ENCODE measurements at regions not wholly inside any gene's neighbourhood (a gene's known extent, or its start where the extent isn't known, plus 50 kb on each side); places are given as distances from the start of the nearest gene placed in this dataset.

DNA sequence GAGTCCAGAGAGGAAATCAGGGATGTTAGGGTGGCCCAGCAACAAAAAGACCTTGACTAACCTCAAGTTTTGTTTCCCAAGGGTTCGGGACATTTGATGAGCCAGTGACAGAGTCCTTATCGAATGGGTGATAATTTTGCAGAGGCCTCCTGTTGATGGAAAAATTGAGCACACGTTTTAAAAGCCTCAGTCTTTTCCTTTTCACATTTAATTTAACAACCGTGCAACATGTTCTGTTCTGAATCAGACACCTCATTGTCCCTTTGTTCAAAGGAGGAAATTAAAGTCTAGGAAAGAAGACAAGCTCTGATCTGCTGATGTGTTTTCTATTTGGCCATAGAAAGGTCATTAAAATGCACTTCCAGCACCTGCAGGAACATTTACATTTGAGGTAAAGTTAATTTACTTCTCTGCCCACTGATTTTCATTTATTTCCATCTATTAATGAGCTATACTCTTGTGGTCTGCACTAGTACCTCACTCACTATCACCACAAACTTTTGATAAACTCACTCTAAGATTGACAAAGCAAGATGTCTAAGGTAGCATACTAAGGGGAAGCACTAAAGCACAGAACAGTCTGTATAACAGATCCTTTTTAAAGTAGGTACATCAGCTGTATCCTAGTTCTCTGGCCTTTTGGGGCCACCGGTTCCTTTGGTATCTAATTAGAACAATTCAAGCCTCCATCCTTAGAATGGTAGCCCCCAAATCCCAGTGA lies 147.0 kb downstream of the RPAP3 start:
- DNase-seq: no peak

DNA sequence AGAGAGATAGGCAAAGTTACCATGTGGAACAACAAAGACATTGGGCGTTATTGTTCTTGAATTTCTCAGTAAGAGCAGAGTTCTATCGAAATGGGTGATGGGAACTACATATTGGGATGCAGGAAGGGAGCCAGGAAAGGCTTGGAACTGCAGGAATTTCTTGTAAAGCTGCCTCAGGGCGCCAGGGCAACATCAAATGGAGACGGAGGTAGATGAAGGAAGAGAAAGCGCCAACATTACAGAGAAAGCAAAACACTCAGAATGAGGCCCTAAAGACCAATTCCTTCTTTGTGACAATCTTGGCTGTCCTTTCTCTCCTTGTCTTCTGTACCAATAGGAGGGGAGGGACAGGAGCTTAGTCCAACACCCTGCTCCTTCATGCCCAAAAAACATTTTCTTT lies 148.4 kb downstream of the RPAP3 start:
- DNase-seq: no peak

DNA sequence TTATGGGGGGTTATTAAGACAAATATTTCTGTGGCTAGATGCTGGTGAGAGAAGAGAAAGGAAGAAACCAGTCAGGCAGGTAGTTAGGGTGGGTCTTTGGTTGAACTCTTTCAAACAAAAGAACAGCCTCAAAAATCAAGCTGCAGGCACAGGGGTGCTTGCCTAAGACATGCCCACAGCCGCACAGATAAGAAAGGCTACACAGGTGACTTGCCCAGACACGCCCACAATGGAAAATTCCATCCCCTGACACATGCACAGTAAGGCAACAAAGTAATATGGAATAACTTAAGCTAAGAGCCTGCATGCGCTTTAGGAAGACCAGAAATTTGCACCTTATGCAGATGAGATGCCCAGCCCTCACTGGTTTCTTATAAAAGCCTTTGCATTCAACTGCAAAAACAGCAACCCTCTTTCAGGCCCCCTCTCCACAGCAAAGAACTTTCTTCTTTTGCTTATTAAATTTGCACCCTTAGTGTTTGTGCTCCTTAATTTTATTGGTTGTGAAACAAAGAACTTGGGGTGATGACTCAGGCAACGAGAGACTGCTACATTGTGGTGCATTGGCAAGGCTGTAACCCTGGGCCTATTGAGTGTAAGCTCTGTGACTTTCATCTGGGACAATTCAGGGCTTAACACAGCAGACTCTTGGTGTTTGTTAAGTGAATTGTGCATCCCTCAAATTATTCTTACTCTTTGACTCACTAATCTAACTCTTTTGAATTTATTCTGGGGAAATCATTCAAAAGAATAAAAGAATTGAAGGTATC lies 149.4 kb downstream of the RPAP3 start:
- DNase-seq: no peak

DNA sequence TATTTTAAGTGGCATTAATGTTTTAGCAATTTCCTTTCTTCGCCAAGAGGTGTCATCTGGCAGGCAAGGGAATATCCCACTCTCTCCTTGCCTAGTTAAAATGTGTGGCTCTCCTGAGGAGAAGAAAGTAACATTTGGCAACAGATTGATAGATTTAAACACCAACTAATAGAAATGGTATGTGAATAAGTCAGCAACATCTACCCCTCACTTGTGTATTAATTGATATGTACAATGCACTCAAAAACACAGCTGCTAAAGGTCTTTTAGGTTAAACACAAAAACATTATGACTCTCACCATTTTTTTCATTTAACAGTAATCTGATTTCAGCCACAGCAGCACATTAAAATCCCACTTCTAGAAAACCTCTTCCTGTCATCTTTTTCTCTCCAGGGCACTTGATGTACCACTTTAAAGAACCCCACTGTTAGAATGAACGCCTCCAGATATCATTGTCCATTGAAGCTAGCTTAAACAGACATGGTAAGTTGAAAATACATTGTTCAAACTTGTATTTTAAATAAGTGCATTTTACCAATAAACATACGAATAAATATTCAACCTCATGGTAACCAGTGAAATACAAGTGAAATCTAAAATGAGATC lies 151.7 kb downstream of the RPAP3 start:
- no peak for DNase-seq

DNA sequence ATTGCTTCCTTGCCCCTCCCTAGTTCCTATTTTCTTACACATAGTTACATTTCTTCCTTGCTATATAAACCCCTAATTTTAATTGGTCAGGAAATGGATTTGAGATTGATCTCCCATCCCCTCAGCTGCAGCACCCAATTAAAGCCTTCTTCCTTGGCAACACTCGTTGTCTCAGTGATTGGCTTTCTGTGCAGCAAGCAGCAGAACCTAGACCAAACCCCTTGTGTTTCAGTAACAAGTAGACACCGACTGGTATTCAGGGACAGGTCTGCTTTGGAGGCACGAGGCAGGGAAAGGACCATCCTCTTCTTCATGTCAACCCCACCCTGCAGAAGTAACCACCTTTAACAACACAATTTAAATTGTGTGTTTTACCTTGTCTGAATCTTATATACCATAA lies 152.6 kb downstream of the RPAP3 start:
- DNase-seq: no peak

DNA sequence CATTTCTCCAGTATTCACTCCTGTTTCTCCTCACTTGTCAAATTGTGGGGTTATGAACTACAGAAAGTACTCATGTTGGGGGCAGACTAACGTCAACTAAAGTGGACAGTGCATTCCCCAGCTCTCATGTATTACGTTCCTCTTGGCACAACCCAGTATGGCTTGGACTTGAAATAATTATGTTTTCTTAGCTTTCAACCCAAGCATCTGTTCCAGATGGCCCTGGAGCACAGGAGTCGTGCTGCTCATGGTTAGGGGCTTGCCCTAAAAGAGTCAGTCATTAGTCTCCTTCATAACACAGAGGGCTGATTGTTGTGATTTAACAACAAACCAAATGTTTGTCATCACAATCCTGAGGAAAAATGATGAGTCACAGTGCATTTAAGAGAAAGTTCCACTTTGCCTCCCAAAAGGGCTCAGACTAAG lies 154.4 kb downstream of the RPAP3 start:
- DNase-seq: no peak

DNA sequence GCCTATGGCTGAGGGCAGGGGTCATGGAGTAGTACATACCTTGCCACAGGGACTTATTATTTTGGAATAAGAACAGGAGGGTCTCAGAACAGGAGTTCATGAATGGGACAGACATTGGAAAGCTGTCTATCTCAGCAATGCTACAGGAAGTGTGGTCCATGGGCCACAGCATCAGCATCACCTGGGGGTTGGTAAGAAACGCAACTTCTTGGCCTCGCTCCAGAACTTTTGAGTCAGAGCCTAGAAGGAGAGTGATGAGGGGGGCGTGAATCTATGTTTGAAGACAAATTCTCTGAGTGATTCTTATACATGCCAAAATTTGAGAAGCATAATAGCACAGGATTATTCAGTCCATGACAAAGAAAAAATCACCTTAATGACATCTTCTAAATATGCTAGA lies 156.6 kb downstream of the RPAP3 start:
- no peak for DNase-seq

DNA sequence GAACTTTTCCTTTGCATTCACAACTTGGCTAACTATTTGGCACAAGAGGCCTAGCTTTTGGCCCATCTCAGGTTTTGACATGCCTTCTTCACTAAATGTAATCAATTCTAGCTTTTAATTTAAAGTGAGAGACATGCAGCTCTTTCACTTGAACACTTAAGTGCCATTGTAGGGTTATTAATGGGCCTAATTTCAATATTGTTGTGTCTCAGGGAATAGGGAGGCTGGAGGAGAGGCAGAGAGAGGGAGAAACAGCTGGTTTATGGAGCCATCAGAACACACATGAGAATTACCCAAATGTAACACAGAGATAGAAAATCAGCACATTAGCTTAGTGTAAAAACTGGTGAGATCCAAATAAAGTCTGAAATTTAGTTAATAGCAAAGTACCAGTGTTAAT lies 157.4 kb downstream of the RPAP3 start:
- no peak for DNase-seq

DNA sequence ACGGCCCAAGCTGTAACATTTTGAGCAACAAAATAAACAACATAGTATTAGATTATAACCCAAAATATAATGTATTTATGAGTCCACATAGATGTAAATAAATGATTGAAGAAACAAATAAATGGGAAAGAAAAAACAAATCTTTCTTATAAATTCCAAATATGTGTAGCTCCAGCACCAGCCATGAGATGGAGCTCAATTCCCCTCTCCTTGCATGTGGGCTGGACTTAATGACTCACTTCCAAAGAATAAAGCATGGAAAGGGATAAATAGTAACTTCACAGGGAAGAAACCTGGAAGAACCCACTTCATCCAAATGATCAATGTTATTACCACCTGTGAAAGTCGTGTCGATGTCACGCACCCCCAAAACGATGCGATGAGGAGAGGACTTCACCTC lies 158.8 kb downstream of the RPAP3 start:
- no peak for DNase-seq

DNA sequence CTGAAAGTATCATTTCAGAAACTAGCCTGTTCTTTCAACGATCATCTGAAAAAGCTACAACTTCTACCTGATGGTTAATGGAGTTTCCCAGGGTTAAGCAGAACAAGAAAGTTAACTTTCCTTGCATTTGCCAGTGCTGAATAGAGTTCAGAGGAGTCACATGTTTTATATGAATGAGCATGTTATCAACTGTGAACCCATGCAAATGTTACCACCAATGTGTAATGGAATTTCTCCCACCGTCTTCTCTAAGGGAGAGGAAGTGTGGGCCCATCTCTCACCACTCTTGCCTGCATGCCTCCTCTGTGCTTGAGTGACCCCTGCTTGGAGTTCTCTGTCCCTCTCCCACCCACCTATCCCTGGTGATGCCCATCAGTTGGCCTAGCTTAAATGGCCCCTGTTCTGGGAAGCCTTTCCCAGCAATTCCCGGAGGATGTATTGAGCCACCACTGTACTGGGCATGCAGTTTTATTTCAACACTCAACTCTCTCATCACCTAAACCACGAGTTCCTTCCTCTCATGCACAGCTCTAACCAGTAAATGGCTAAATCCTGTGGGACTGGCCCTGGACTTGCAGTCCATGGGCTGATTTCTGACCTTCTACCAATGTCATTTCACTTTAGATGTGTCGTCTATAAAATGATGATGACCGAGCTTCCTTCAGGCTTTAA lies 159.8 kb downstream of the RPAP3 start:
- no peak for DNase-seq

DNA sequence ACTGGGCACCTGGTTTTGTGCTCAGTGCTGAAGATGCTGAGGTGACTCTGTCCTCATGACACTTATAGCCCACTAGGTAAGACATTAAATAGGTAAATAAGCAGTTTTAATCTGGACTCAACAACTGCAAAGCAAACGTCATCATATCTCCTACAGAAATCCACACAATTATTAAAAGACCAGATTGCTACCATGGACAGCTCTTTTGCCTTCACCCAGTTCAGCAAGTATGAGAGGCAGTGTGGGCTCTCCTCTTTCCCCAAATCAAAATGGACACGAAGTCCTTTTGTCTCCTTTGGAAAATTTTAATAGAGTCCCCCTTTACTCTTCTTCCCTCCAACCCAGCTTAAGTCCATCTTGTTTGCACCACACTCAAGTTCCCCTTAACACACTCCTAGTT lies 171.1 kb downstream of the RPAP3 start:
- no peak for DNase-seq

DNA sequence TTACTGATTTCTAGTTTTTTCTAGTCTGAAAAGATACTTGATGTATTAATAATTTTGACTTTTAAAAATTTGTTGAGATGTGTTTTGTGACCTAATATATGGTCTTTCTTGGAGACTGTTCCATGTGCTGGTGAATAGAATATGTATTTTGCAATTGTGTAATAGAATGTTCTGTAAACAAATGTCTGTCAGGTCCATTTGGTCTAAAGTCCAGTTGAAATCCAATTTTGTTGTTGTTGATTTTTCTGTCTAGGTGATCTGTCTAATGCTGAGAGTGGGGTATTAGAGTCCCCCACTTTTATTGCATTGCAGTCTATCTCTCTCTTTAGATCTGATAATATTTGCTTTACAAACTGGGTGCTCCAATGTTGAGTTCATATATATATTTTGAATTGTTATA lies 175.8 kb downstream of the RPAP3 start:
- DNase-seq: no peak

DNA sequence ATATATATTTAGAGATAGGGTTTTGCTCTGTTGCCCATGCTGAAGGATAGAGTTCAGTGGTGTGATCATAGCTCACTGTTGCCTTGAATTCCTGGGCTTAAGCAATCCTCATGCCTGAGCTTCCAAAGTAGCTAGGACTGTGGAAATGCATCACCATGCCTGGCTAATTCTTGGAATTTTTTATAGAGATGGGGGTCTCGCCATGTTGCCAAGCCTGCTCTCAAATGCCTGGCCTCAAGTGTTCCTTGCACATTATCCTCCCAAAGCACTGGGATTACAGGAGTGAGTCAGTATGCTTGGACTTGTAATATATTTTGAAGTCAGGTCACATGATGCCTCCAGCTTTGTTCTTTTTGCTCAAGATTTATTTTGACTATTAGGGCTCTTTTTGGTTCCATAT lies 178.0 kb downstream of the RPAP3 start:
- DNase-seq: no peak

DNA sequence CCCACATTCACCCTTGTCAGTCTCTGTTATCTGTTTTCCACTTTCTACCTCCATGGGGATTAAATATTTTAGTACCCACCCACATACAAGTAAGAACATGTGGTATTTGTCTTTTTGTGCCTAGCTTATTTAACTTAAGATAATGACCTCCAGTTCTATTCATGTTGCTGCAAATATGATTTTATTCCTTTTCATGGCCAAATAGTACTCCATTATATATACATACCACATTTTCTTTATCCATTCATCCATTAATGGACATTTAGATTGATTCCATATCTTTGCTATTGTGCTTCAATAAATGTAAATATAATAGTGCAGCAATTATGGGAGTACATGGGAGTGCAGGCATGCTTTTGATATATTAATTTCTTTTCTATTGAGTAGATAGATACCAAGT lies 185.8 kb downstream of the RPAP3 start:
- DNase-seq: no peak

DNA sequence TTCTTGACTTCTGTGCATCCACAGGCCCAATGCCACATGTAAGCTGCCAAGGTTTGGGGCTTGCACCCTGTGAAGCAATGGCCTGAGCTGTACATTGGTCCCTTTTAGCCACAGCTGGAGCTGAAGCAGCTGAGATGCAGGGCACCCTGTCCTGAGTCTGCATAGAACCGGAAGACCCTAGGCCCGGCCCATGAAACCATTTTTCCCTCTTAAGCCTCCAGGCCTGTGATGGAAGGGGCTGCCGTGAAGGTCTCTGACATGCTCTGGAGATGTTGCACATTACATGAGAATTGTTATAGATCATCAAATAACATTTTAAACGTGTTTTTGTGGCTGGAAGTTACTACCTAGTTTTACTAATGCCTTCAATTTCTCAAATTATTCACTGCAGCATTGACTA lies 188.7 kb downstream of the RPAP3 start:
- no peak for DNase-seq

DNA sequence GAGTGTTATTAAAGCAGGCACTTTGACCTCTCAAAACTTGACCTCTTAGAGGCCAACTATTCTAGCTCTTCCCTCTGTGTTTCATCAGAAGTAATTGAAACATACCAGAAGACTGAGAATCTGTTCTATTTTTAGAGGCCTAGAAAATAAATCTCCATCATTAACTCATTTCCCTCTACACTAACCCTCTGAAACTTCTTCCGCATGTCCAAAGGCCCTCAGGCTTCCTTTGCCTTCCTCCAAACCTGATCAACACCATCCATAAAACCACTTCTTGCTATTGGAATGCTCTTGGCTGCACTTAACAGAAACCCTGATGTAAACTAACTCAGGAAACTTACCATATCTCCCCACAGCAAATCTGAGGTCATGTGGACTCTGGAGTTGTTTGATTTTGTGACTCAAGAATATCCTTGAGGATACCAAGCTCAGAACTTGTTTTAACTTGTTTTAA lies 196.4 kb downstream of the RPAP3 start:
- DNase-seq: no peak

DNA sequence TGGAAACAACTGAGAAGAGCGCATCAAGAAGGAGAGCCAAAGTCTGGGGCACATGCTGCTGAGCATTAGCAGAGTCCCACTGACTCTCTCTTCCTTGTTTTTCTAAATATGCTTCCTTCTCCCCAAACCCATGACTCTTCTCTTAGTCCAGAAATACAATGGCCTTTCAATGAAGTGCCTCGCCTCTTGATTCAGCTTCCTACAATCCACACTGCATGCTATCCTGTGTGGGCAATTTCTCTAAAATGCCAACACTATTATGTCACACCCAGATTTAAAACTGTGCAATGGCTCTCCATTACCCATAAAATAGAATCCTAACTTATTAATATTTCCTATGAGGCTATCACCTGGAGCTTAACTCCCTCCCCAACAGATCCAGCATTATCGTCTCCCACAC lies 198.6 kb downstream of the RPAP3 start:
- DNase-seq: no peak

DNA sequence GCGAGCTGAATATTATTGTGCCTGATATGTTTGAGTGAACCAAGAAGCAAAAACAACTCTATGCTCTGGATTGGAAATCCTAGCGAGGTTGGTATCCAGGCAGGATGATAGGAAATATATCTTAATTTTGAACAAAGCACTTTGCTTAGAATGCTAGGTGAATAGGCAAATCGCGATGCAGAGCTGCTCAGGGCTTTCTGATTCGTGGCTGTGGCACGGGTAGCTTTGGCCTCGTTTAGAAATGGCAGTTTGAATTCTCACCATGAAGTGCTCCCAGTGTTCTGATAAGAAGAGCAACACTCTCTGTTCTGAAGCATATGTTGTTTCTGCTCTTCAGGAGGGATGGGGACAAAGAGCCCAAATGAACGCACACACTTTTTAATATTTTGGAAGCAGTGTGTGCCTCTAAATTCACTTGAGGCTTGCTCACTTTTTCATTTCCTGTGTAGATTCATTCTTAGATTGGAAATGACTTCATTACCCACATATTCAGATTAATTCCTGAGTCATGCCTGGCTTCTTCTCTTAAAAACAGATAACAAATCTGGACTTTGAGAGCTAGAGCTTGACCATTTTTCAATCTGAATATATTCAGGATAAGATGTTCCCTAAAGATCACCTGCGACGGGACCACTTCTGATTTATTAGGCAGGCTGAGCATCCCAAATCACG lies 200.9 kb downstream of the RPAP3 start:
- no peak for DNase-seq

DNA sequence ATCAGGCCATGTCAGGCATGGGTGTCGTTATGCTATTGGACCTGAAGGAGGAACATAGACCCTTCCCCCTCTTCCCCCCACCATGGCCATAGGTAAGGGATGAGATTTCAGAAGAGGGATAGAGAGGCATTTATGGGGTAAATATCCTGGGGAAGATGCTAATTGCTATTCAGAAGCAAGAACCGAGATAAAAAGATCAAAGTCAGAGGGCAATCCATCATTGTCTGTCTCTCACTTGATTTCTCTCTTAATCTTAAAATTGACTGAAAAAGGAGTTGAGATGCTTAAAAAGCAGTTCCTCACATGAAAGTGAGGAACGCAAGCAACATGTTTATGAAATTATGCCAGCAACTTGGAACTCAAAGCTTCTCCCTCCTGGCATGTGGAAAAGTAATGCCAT lies 212.0 kb downstream of the RPAP3 start:
- DNase-seq: no peak

DNA sequence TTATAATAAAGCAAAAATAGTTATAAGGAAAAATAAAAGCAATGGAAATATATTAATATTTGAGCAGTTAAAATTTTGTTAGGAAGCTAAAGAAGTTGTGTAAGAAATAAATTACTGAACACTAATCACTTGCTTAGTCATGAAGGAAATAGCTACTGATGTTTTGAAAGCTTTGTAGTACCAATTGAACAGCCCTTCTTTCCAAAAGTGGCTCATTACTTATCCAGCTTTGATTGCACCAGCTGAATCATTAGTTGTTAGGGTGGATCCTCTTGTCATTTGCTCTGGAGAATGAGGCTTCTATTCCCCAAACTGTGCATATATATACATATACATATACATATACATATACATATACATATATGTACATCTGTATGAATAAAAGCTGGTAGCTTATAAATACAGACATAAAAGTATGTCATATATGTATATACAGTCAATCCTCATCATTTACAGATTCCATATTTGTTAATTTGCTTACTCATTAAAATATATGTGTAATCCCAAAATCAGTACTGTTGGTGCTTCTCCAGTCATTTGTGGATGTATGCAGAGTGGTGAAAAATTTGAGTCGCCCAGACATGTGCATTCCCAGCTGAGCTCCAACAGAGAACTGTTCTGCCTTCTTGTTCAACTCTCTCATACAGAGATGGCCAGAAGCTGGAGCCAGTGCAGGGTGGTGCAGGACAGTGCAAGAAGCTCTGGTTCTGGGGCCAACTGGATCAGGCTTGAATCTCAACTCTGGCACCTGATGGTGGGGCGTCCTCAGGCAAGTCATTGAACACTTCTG lies 214.1 kb downstream of the RPAP3 start:
- no peak for DNase-seq

DNA sequence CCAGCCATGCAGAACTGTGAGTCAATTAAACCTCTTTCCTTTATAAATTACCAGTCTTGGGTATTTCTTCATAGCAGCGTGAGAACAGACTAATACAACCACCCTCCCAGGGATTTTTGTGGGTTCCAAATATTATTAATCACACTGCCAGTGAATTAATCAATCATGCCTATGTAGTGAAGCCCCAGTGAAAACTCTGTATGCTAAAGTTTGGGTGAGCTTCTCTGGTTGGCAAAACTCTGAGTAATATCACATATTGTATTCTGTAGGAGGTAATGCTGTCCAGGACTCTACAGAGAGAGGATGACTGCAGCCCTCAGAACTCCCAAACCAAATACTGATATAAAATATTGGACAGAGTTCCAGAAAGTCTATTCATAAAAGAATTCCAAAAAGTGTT lies 216.9 kb downstream of the RPAP3 start:
- DNase-seq: no peak

DNA sequence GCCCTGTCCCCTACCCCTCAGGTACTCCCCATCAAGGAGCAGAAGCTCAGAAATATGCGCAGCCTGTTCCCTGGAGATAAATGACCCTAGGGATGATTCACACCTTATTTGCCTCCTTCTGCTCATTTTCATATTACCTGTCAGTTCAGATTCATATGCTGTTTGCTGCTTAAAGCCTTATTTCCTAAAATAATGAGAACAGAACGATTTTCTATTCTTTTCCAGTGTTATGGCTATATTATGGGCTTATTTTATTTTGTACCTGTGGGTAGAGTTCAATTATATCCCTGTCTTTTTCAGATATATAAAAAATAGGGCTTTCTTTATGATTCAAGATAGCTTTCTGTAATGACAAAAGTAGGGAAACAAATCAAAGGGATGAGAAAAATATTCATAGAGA lies 224.8 kb downstream of the RPAP3 start:
- DNase-seq: no peak
